H1 (cell line): ENCODE measurements at regions not wholly inside any gene's neighbourhood (a gene's known extent, or its start where the extent isn't known, plus 50 kb on each side); places are given as distances from the start of the nearest gene placed in this dataset.

Experiments used
- CTCF ChIA-PET: fragments of 300-600 bp; sonication (Branson Sonifier 250); formaldehyde crosslinking; loops from one replicate; lab custom pipeline; 2021; ENCODE audit not compliant: partially characterized antibody; lab: Charles Lee
- POLR2A ChIA-PET: fragments of 300-600 bp; sonication (Branson Sonifier 250); formaldehyde crosslinking; loops from one replicate; lab custom pipeline; 2021; ENCODE audit warnings: inconsistent platforms; ENCODE audit not compliant: partially characterized antibody; lab: Charles Lee
- DNase-seq, 2 experiments: peaks; one replicate each; pipeline versions ENCODE4 v3.0.0 to v3.0.0-alpha.2; 2010 to 2022; ENCODE audit warnings: low spot score in 2 of 2, low read depth in 1 of 2, mixed read lengths in 1 of 2
- FAIRE-seq: peaks from 2 replicates; lab custom pipeline; 2011; peaks lifted over from hg19 to GRCh38; lab: Jason Lieb, UNC
- H2AFZ ChIP-seq: 2 replicates; pipeline ENCODE4 v1.8.1; 2012; ENCODE audit warnings: low read length, inconsistent platforms
- H2AK5ac ChIP-seq: 2 replicates; pipeline ENCODE4 v1.6.1; 2013; ENCODE audit warnings: low read depth, low read length
- H2BK120ac ChIP-seq: replicated peaks from 2 replicates; pipeline ENCODE3; 2013; ENCODE audit warnings: low read depth, low read length, inconsistent platforms
- H2BK12ac ChIP-seq: 2 replicates; pipeline ENCODE4 v1.6.1; 2013; ENCODE audit warnings: low read depth, low read length
- H2BK15ac ChIP-seq: 2 replicates; pipeline ENCODE4 v1.6.1; 2013; ENCODE audit warnings: low read length
- H2BK20ac ChIP-seq: 2 replicates; pipeline ENCODE4 v1.6.1; 2013; ENCODE audit warnings: low read length
- H2BK5ac ChIP-seq: 2 replicates; pipeline ENCODE4 v1.6.1; 2013; ENCODE audit warnings: low read depth, low read length
- H3K14ac ChIP-seq: 2 replicates; pipeline ENCODE4 v1.6.1; 2013; ENCODE audit warnings: inconsistent platforms; ENCODE audit not compliant: insufficient read length
- H3K18ac ChIP-seq: 2 replicates; pipeline ENCODE4 v1.6.1; 2013; ENCODE audit warnings: low read length; ENCODE audit errors: extremely low read depth
- H3K23ac ChIP-seq: 2 replicates; pipeline ENCODE4 v1.6.1; 2013; ENCODE audit warnings: inconsistent platforms; ENCODE audit not compliant: insufficient read length
- H3K23me2 ChIP-seq: 2 replicates; pipeline ENCODE4 v1.6.1; 2013; ENCODE audit warnings: low read depth, low read length
- H3K27ac ChIP-seq: 2 replicates; pipeline ENCODE4 v1.6.1; 2011; ENCODE audit warnings: low read depth, low read length, inconsistent platforms
- H3K27me3 ChIP-seq, 4 experiments: replicated peaks in 1 of 4; 1 replicate in 1 of 4; 2 replicates in 3 of 4; pipeline versions ENCODE4 v1.6.1 to v1.8.1; 2011 to 2013; ENCODE audit warnings: low read length in 3 of 4, mild to moderate bottlenecking in 3 of 4, inconsistent platforms in 2 of 4, mixed read lengths in 2 of 4, moderate library complexity in 1 of 4; ENCODE audit not compliant: control insufficient read depth in 3 of 4, insufficient read depth in 3 of 4; ENCODE audit errors: extremely low read depth in 1 of 4
- H3K36me3 ChIP-seq, 4 experiments: 2 replicates each; pipeline versions ENCODE4 v1.6.1 to v1.8.1; 2011 to 2013; ENCODE audit warnings: mild to moderate bottlenecking in 4 of 4, low read length in 3 of 4, moderate library complexity in 2 of 4, control low read depth in 1 of 4, inconsistent platforms in 1 of 4; ENCODE audit not compliant: insufficient read depth in 4 of 4, control insufficient read depth in 2 of 4
- H3K4ac ChIP-seq: replicated peaks from 2 replicates; pipeline ENCODE3; 2013; ENCODE audit warnings: low read length, low read depth, mixed read lengths, inconsistent platforms; ENCODE audit not compliant: insufficient read length
- H3K4me1 ChIP-seq, 4 experiments: replicated peaks in 1 of 4; 1 replicate in 1 of 4; 2 replicates in 3 of 4; pipeline versions ENCODE4 v1.6.1 to v1.8.1; 2011 to 2013; ENCODE audit warnings: low read length in 3 of 4, inconsistent platforms in 2 of 4, mixed read lengths in 1 of 4; ENCODE audit not compliant: insufficient read depth in 4 of 4, control insufficient read depth in 3 of 4
- H3K4me2 ChIP-seq, 2 experiments: 2 replicates each; pipeline versions ENCODE4 v1.6.1 to v1.8.1; 2011 to 2013; ENCODE audit warnings: low read depth in 2 of 2, low read length in 2 of 2, control low read depth in 1 of 2, inconsistent platforms in 1 of 2, mild to moderate bottlenecking in 1 of 2; ENCODE audit not compliant: insufficient read depth in 1 of 2
- H3K4me3 ChIP-seq, 4 experiments: fragments of 200-600, 300-600 bp in 1 of 4; sonication (generic), shearing (Covaris generic), sonication (Bioruptor Twin) in 1 of 4; 2 replicates each; pipeline versions ENCODE4 v1.5.1 to v1.8.1; 2011 to 2016; ENCODE audit warnings: low read length in 4 of 4, low read depth in 3 of 4, control low read depth in 2 of 4, inconsistent platforms in 2 of 4, mild to moderate bottlenecking in 2 of 4, mixed read lengths in 1 of 4, moderate library complexity in 1 of 4; ENCODE audit not compliant: insufficient read depth in 2 of 4; ENCODE audit errors: extremely low read depth in 1 of 4
- H3K56ac ChIP-seq: replicated peaks from 2 replicates; pipeline ENCODE3; 2013; ENCODE audit warnings: low read depth, mild to moderate bottlenecking, mixed read lengths, low read length, inconsistent platforms; ENCODE audit not compliant: insufficient read length
- H3K79me1 ChIP-seq: 2 replicates; pipeline ENCODE4 v1.6.1; 2013; ENCODE audit warnings: low read depth, low read length, control low read depth
- H3K79me2 ChIP-seq, 2 experiments: 2 replicates each; pipeline versions ENCODE4 v1.6.1 to v1.8.1; 2012 to 2013; ENCODE audit warnings: low read length in 2 of 2, mild to moderate bottlenecking in 2 of 2, inconsistent platforms in 1 of 2; ENCODE audit not compliant: insufficient read depth in 2 of 2, control insufficient read depth in 1 of 2
- H3K9ac ChIP-seq, 4 experiments: replicated peaks in 1 of 4; 1 replicate in 1 of 4; 2 replicates in 3 of 4; pipeline versions ENCODE4 v1.6.1 to v1.8.1; 2011 to 2013; ENCODE audit warnings: low read depth in 3 of 4, low read length in 3 of 4, control low read depth in 2 of 4, mild to moderate bottlenecking in 2 of 4, moderate library complexity in 2 of 4, inconsistent platforms in 1 of 4; ENCODE audit errors: extremely low read depth in 1 of 4
- H3K9me3 ChIP-seq, 2 experiments: 2 replicates each; pipeline versions ENCODE4 v1.6.1 to v1.8.1; 2012 to 2013; ENCODE audit warnings: mild to moderate bottlenecking in 2 of 2, moderate library complexity in 2 of 2, control low read depth in 1 of 2, inconsistent platforms in 1 of 2, low read depth in 1 of 2, low read length in 1 of 2, mixed read lengths in 1 of 2; ENCODE audit not compliant: insufficient read depth in 2 of 2
- H4K20me1 ChIP-seq, 2 experiments: replicated peaks in 1 of 2; 2 replicates each; pipeline versions ENCODE3 to v1.8.1; 2011 to 2013; ENCODE audit warnings: inconsistent platforms in 2 of 2, low read length in 2 of 2, mild to moderate bottlenecking in 1 of 2; ENCODE audit not compliant: insufficient read depth in 2 of 2, control insufficient read depth in 1 of 2
- H4K5ac ChIP-seq: 2 replicates; pipeline ENCODE4 v1.6.1; 2013; ENCODE audit warnings: low read length, low read depth, mixed read lengths, inconsistent platforms; ENCODE audit not compliant: insufficient read length
- H4K8ac ChIP-seq: 2 replicates; pipeline ENCODE4 v1.8.0; 2013; ENCODE audit warnings: mild to moderate bottlenecking, moderate library complexity, low read length, inconsistent platforms; ENCODE audit not compliant: insufficient read depth; ENCODE audit errors: extremely low read depth
- H4K91ac ChIP-seq: replicated peaks from 2 replicates; pipeline ENCODE3; 2013; ENCODE audit warnings: low read length, mixed read lengths, inconsistent platforms; ENCODE audit not compliant: insufficient read length
- CBX8 ChIP-seq: fragments of 300-800, 300-1000 bp; sonication (generic); IDR thresholded peaks from 2 replicates; pipeline ENCODE4 v1.7.1; 2016; ENCODE audit warnings: low read depth, low read length, borderline replicate concordance
- EGR1 ChIP-seq: IDR thresholded peaks from 2 replicates; pipeline ENCODE4 v1.6.1; 2011; ENCODE audit warnings: low read depth, low read length, borderline replicate concordance
- GABPA ChIP-seq: IDR thresholded peaks from 2 replicates; pipeline ENCODE4 v1.6.1; 2011; ENCODE audit warnings: mild to moderate bottlenecking, low read length, moderate library complexity, borderline replicate concordance; ENCODE audit not compliant: insufficient read depth
- KDM4A ChIP-seq: IDR thresholded peaks from one replicate; pipeline ENCODE4 v1.7.1; 2012; ENCODE audit warnings: low read depth, mild to moderate bottlenecking, moderate library complexity, low read length, inconsistent platforms; ENCODE audit not compliant: severe bottlenecking
- KDM5A ChIP-seq: fragments of 200-600 bp; IDR thresholded peaks from 2 replicates; pipeline ENCODE4 v1.7.1; 2012; ENCODE audit warnings: mild to moderate bottlenecking, low read length, inconsistent platforms, mixed read lengths
- PHF8 ChIP-seq: fragments of 200-600 bp; sonication (generic); conservative IDR thresholded peaks from 2 replicates; pipeline ENCODE4 v1.7.1; 2012; ENCODE audit warnings: low read depth, mild to moderate bottlenecking, inconsistent platforms, low read length, moderate library complexity
- POLR2A ChIP-seq, 2 experiments: IDR thresholded peaks; 1 replicate in 1 of 2; 2 replicates in 1 of 2; pipeline ENCODE4 v1.6.1; 2011; ENCODE audit warnings: low read depth in 2 of 2, low read length in 2 of 2, mild to moderate bottlenecking in 2 of 2; ENCODE audit errors: control extremely low read depth in 1 of 2
- RNF2 ChIP-seq: fragments of 200-900, 300-1000 bp; sonication (generic); IDR thresholded peaks from 2 replicates; pipeline ENCODE4 v1.7.1; 2016; ENCODE audit warnings: borderline replicate concordance, low read depth, mild to moderate bottlenecking, antibody characterized with exemption, low read length; ENCODE audit not compliant: poor library complexity, severe bottlenecking; ENCODE audit errors: missing control alignments
- SIRT6 ChIP-seq: IDR thresholded peaks from one replicate; pipeline ENCODE4 v1.7.1; 2012; ENCODE audit warnings: low read length, inconsistent platforms
- SUZ12 ChIP-seq: fragments of 200-600 bp; sonication (generic); IDR thresholded peaks from 2 replicates; pipeline ENCODE4 v1.6.1; 2012; ENCODE audit warnings: mild to moderate bottlenecking, inconsistent platforms, low read length, moderate library complexity, mixed read lengths
- TAF1 ChIP-seq: IDR thresholded peaks from 2 replicates; pipeline ENCODE4 v1.6.1; 2011; ENCODE audit warnings: mild to moderate bottlenecking, low read depth, low read length
- TAF7 ChIP-seq: optimal IDR thresholded peaks from 2 replicates; pipeline ENCODE3; 2011; ENCODE audit warnings: low read depth, mild to moderate bottlenecking, inconsistent platforms, low read length, moderate library complexity, borderline replicate concordance
- ZNF274 ChIP-seq: IDR thresholded peaks from 2 replicates; pipeline ENCODE4 v1.7.0; 2012; ENCODE audit warnings: low read length, borderline replicate concordance; ENCODE audit errors: extremely low read depth
- WGBS, 2 experiments: shearing (Covaris generic) in 1 of 2; methylation state at CpG; one replicate each; pipeline versions ENCODE4 v1.1.6 to v1.1.7; 2013 to 2015; ENCODE audit warnings: low lambda C conversion rate in 2 of 2, mixed read lengths in 2 of 2, inconsistent platforms in 1 of 2, low coverage in 1 of 2, missing lambda C conversion rate in 1 of 2; ENCODE audit not compliant: insufficient replicate concordance in 2 of 2, insufficient coverage in 1 of 2, insufficient read length in 1 of 2; ENCODE audit errors: extremely low coverage in 1 of 2, missing lambda C conversion rate in 1 of 2; 5-methylcytosine and 5-hydroxymethylcytosine counted together

- ChIA-PET POLR2A (no interaction called here), CTCF (interaction anchor here (0.5 kb wide), 1 partner anchor 147 kb away, joined by 3 read pairs; no protein-coding TSS in a partner anchor)
- no peak overlapping the region for H2AK5ac ChIP-seq
- no peak overlapping the region for H2BK15ac ChIP-seq
- H3K4ac ChIP-seq: no peak overlapping the region
- H3K4me3 ChIP-seq: no peak overlapping the region
- FAIRE-seq (no peak), DNase-seq (no peak)
- no peak overlapping the region for H3K4me2 ChIP-seq
- H4K8ac ChIP-seq: no peak overlapping the region
- H3K79me2 ChIP-seq: no peaks in the 10 kb centered on the region
- H3K56ac ChIP-seq: no peak overlapping the region
- no peaks in the 10 kb centered on the region for H3K9me3 ChIP-seq
- no peak overlapping the region for H2BK20ac ChIP-seq
- no peak overlapping the region for H3K18ac ChIP-seq
- no peak overlapping the region for H3K9ac ChIP-seq
- H2AFZ ChIP-seq: 0 out of 2 replicates have a peak overlapping the region, but pooled peaks have one; percentile 57
- H3K27me3 ChIP-seq: no peaks in the 10 kb centered on the region
- H3K23me2 ChIP-seq: no peaks in the 10 kb centered on the region
- H4K5ac ChIP-seq: no peak overlapping the region
- no peak overlapping the region for H2BK5ac ChIP-seq
- no peak overlapping the region for H4K91ac ChIP-seq
- no peak overlapping the region for H3K14ac ChIP-seq
- no peaks in the 10 kb centered on the region for H3K36me3 ChIP-seq
- H4K20me1 ChIP-seq: no peaks in the 10 kb centered on the region
- H3K27ac ChIP-seq: no peak overlapping the region
- H2BK120ac ChIP-seq: no peak overlapping the region
- H3K23ac ChIP-seq: no peak overlapping the region
- 80% methylated on average over 2 of the region's 2 CpGs; no CpG with 5 or more reads in 1 of the 2 experiments for WGBS, 2 experiments
- no peak overlapping the region for H2BK12ac ChIP-seq
- H3K79me1 ChIP-seq: no peaks in the 10 kb centered on the region
- H3K4me1 ChIP-seq: no peaks in the 10 kb centered on the region
- TF ChIP-seq TAF1 (no peak), ZNF274 (no peak), EGR1 (no peak), KDM4A (no peak), KDM5A (no peak), GABPA (no peak), CBX8 (no peak), RNF2 (no peak), TAF7 (no peak), POLR2A (IDR thresholded peaks at IDR 0.05; ENCODE audit: control extremely low read depth in 1 of 2, low read depth in 2 of 2, low read length in 2 of 2) (no peak), SIRT6 (no peak), SUZ12 (no peak), PHF8 (no peak)
Measured at GRCh38 chr1:199808110-199808870, 219.2 kb upstream of the NR5A2 start.
